Upper lobe of left lung (tissue), 4 donors: ENCODE measurements at regions not wholly inside any gene's neighbourhood (a gene's known extent, or its start where the extent isn't known, plus 50 kb on each side); places are given as distances from the start of the nearest gene placed in this dataset.

Source experiments
- CTCF ChIP-seq, 6 experiments: fragments of 450-650 bp in 4 of 6; fragments of 200-600 bp in 2 of 6; sonication (generic) in 2 of 6; IDR thresholded peaks; one replicate each; pipeline ENCODE4 v1.5.1; 2016 to 2019; ENCODE audit warnings: antibody characterized with exemption in 6 of 6
- EP300 ChIP-seq, 4 donors: sonication (generic); formaldehyde crosslinking; IDR thresholded peaks; one replicate each; pipeline ENCODE4 v1.5.1; 2017; ENCODE audit warnings: antibody characterized with exemption in 4 of 4, control low read depth in 2 of 4
- POLR2A ChIP-seq, 4 donors: fragments of 450-650 bp; IDR thresholded peaks; one replicate each; pipeline ENCODE4 v1.5.1; 2016 to 2017; ENCODE audit warnings: antibody characterized with exemption in 4 of 4, mild to moderate bottlenecking in 2 of 4
- POLR2AphosphoS5 ChIP-seq, 2 donors: sonication (generic); formaldehyde crosslinking; IDR thresholded peaks; one replicate each; pipeline ENCODE4 v1.5.1; 2017; ENCODE audit warnings: antibody characterized with exemption in 2 of 2

- TF ChIP-seq CTCF (IDR thresholded peaks at IDR 0.05) (no peak), EP300 (IDR thresholded peaks at IDR 0.05) (no peak), POLR2AphosphoS5 (IDR thresholded peaks at IDR 0.05) (no peak), POLR2A (IDR thresholded peaks at IDR 0.05) (no peak)
These were observed 297.0 kb upstream of the PITRM1 start for GRCh38 chr10:3469639-3470020.
